ENCODE measurements at regions not wholly inside any gene's neighbourhood (a gene's known extent, or its start where the extent isn't known, plus 50 kb on each side); places are given as distances from the start of the nearest gene placed in this dataset.
A peak's percentile ranks its signal among the peaks of the same experiment; 100 is the strongest.

GRCh38 chr4:72709475-72709874 is 140.5 kb upstream of the ADAMTS3 start:
- Histone ChIP-seq H3K9ac (ENCODE audit: insufficient read depth in 1 of 2, low read depth in 2 of 2, low read length in 2 of 2) (no peak overlapping the region), H2AFZ (ENCODE audit: low read depth, low read length) (no peak overlapping the region; the same call in 1 of the 2 replicates), H3K79me2 (ENCODE audit: control insufficient read depth, insufficient read depth, low read length) (no peaks in the 10 kb centered on the region), H3K27ac (ENCODE audit: extremely low read depth, low read depth, low read length) (no peak overlapping the region), H3K4me2 (ENCODE audit: insufficient read depth, low read length) (no peak overlapping the region), H3K4me3 (no peak overlapping the region), H3K9me1 (ENCODE audit: control insufficient read depth, insufficient read depth, low read length) (no peaks in the 10 kb centered on the region), H4K20me1 (replicated peaks; ENCODE audit: control insufficient read depth, insufficient read depth, low read length) (no peaks in the 10 kb centered on the region), H3K36me3 (ENCODE audit: control insufficient read depth, insufficient read depth, low read length) (no peaks in the 10 kb centered on the region), H3K9me3 (replicated peaks; ENCODE audit: control insufficient read depth, insufficient read depth, low read depth, low read length) (no peaks in the 10 kb centered on the region), H3K4me1 (replicated peaks in 1 of 2; ENCODE audit: control insufficient read depth in 2 of 2, insufficient read depth in 2 of 2, low read length in 2 of 2) (peaks cover 0 to 21% of the 10 kb centered on the region in 2 experiments; a peak in 3 of 5 replicates), H3K27me3 (ENCODE audit: control insufficient read depth in 2 of 2, insufficient read depth in 2 of 2, low read length in 2 of 2) (no peaks in the 10 kb centered on the region)
- ChIA-PET POLR2A (no interaction called here), CTCF (ENCODE audit: low intra/inter-chr PET ratio) (no interaction called here)
- ATAC-seq = no peak
- no peak for TF ChIP-seq ZNF354B (CRISPR knock-in tag; IDR thresholded peaks at IDR 0.05)
- no peak for TF ChIP-seq LARP7 (IDR thresholded peaks at IDR 0.05)
- TF ChIP-seq RBM34 (IDR thresholded peaks at IDR 0.05; ENCODE audit: borderline replicate concordance, insufficient read depth, low read length) = no peak
- TF ChIP-seq HDAC3 (IDR thresholded peaks at IDR 0.05; ENCODE audit: borderline replicate concordance, partially characterized antibody) = no peak
- TF ChIP-seq ERF (CRISPR knock-in tag; IDR thresholded peaks at IDR 0.05) = no peak
- peak; percentile 95 for TF ChIP-seq PRDM10 (IDR thresholded peaks at IDR 0.05; ENCODE audit: partially characterized antibody)
- TF ChIP-seq JUND (IDR thresholded peaks at IDR 0.05; ENCODE audit: borderline replicate concordance, low read depth, low read length) = no peak
- TF ChIP-seq JUND (tag; IDR thresholded peaks at IDR 0.05; ENCODE audit: borderline replicate concordance, low read depth, low read length) = no peak
- no peak for TF ChIP-seq ZSCAN29 (IDR thresholded peaks at IDR 0.05)
- peak; percentile 73 for FAIRE-seq
- intact Hi-C loops (cut with micrococcal nuclease) (loop anchor here (10.0 kb wide), 1 partner anchor 415 kb away; no protein-coding TSS in a partner anchor), in situ Hi-C loops (cut with MboI) (no loop called here)
- no peak for DNase-seq (ENCODE audit: extremely low read depth in 1 of 4, low spot score in 3 of 4)
- 43% methylated on average over 3 of the region's 3 CpGs for WGBS (ENCODE audit: insufficient coverage, low coverage, missing lambda C conversion rate)
- BruUV-seq (replicated peaks) = no TSS peak
